Stomach (tissue), 8 donors: ENCODE measurements at regions not wholly inside any gene's neighbourhood (a gene's known extent, or its start where the extent isn't known, plus 50 kb on each side); places are given as distances from the start of the nearest gene placed in this dataset.
"Not testable (repeated sequence)": the region's sequence is repeated elsewhere in the genome, so short reads cannot be mapped to it uniquely, and the experiment has no call there.

Experiments
- DNase-seq, 2 donors: peaks; one replicate each; pipeline versions ENCODE4 v3.0.0 to v3.0.0-alpha.2; 2013 to 2019
- H3K27ac ChIP-seq, 5 donors: fragments of 200-600 bp in 4 of 5; sonication (generic) in 4 of 5; one replicate each; pipeline ENCODE4 v1.5.1; 2013 to 2019; ENCODE audit warnings: mild to moderate bottlenecking in 1 of 5, moderate library complexity in 1 of 5
- H3K27me3 ChIP-seq, 3 donors: fragments of 200-600 bp; sonication (generic); one replicate each; pipeline ENCODE4 v1.5.1; 2017 to 2019; ENCODE audit warnings: mixed run types in 1 of 3
- H3K36me3 ChIP-seq, 4 donors: fragments of 200-600 bp; sonication (generic); 1 replicate in 3 of 4; 2 replicates in 1 of 4; pipeline ENCODE4 v1.5.1; 2016 to 2019
- H3K4me1 ChIP-seq, 4 donors: fragments of 200-600 bp; sonication (generic); one replicate each; pipeline ENCODE4 v1.5.1; 2016 to 2019
- H3K4me3 ChIP-seq, 4 donors: fragments of 200-600 bp; sonication (generic) in 3 of 4; one replicate each; pipeline ENCODE4 v1.5.1; 2016 to 2019; ENCODE audit warnings: mild to moderate bottlenecking in 1 of 4
- H3K9me3 ChIP-seq, 4 donors: fragments of 200-600 bp; sonication (generic); one replicate each; pipeline ENCODE4 v1.5.1; 2016 to 2019
- EP300 ChIP-seq: sonication (generic); formaldehyde crosslinking; IDR thresholded peaks from one replicate; pipeline ENCODE4 v1.6.1; 2017; ENCODE audit warnings: antibody characterized with exemption
- POLR2A ChIP-seq, 4 donors: fragments of 450-650 bp; IDR thresholded peaks; one replicate each; pipeline ENCODE4 v1.6.1; 2016; ENCODE audit warnings: antibody characterized with exemption in 4 of 4, control low read depth in 2 of 4, mild to moderate bottlenecking in 1 of 4, moderate library complexity in 1 of 4
- POLR2AphosphoS5 ChIP-seq, 3 donors: sonication (generic); formaldehyde crosslinking; IDR thresholded peaks; one replicate each; pipeline ENCODE4 v1.6.1; 2016; ENCODE audit warnings: antibody characterized with exemption in 3 of 3
- WGBS, 5 donors: extraction: QIAGEN DNeasy Blood & Tissue Kit in 3 of 5; methylation state at CpG; one replicate each; pipeline versions ENCODE4 v1.1.5 to v1.1.7; 2013 to 2018; 5-methylcytosine and 5-hydroxymethylcytosine counted together
- intact Hi-C: fragments of 100-400 bp; cut with DNase I; formaldehyde crosslinking; loops from one replicate; pipeline ENCODE4 v1.15.1; 2023; ENCODE audit warnings: low total_unique reads
- TF ChIP-seq, protein P1 (sequence below), 7 experiments: fragments of 450-650 bp in 4 of 7; fragments of 200-600 bp in 3 of 7; sonication (generic) in 3 of 7; IDR thresholded peaks; one replicate each; pipeline ENCODE4 v1.5.1; 2016 to 2019; ENCODE audit warnings: antibody characterized with exemption in 7 of 7, control low read depth in 2 of 7, mild to moderate bottlenecking in 1 of 7
- donor health status: healthy with polysubstance abuse.
- donor health status: Bipolar disorder and iron deficiency.
- donor health status: healthy.

DNA sequence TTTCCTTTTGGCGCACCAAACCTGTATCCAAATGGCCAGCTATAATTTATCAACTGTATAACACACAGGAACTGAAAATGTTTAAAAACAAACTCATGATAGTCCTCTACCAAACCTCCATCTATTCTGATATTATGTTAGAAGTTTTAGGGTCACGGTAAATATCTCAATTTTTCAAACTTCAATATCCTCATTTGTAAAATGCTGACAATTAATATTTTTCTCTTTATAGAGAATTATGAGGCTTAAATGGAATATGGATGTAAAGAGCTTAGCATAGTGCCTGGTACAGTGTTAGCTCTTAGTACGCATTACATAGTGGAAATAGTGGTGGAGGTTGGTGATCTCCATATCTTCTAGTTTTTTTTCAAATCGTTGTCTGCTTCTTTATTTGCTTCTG, 917.6 kb downstream of the TLE4 start:
- Histone ChIP-seq H3K9me3 (no peaks in the 10 kb centered on the region), H3K36me3 (no peaks in the 10 kb centered on the region), H3K4me1 (no peaks in the 10 kb centered on the region), H3K4me3 (no peak overlapping the region), H3K27me3 (no peaks in the 10 kb centered on the region), H3K27ac (no peak overlapping the region)
- 85 to 92% (median 88%) methylated on average over 4 of the region's 4 CpGs for WGBS, 5 donors
- TF ChIP-seq, protein P1, sequence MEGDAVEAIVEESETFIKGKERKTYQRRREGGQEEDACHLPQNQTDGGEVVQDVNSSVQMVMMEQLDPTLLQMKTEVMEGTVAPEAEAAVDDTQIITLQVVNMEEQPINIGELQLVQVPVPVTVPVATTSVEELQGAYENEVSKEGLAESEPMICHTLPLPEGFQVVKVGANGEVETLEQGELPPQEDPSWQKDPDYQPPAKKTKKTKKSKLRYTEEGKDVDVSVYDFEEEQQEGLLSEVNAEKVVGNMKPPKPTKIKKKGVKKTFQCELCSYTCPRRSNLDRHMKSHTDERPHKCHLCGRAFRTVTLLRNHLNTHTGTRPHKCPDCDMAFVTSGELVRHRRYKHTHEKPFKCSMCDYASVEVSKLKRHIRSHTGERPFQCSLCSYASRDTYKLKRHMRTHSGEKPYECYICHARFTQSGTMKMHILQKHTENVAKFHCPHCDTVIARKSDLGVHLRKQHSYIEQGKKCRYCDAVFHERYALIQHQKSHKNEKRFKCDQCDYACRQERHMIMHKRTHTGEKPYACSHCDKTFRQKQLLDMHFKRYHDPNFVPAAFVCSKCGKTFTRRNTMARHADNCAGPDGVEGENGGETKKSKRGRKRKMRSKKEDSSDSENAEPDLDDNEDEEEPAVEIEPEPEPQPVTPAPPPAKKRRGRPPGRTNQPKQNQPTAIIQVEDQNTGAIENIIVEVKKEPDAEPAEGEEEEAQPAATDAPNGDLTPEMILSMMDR (IDR thresholded peaks at IDR 0.05) = no peak
- no peak for TF ChIP-seq POLR2A (IDR thresholded peaks at IDR 0.05)
- TF ChIP-seq EP300 = no peak
- TF ChIP-seq POLR2AphosphoS5 (IDR thresholded peaks at IDR 0.05) = no peak
- intact Hi-C loops = no loop called here
- DNase-seq = no peak

DNA sequence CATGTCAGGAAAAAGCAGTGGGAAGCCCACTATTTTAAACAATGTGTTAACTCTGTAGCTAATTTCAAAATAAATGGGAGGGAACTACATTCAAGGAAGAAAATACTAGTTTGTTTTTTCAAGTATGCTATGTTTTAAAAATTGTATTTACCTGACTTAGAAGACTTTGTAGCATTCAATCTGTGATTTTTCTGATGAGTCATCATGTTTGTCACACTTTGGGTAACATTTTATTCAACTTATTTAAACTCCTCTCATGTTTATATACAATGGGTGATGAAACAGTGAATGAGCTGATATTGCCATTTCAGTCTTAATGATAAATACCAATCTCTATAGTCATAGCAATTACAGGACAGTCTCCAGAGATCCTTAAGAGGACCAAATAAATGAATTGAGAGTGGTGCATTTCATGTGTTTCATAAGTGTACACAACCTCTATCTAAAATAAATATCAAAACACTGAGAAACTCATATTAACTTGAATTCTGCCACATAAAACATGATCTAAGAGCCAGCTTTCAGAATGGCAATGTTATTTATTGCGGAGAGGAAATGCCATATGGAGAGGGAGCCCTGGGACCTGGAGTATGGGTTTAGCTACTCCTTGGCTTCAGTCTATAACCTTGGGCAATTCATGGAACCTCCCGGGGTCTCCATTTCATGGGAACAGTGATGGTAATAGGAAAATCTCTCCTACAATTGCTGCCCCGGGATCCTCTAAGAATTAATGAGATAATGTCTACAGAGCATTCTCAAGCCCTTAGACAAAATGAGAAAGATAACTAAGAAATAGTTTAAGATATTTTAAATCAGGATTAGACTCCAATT, 913.9 kb downstream of the TLE4 start:
- no peaks in the 10 kb centered on the region for H3K36me3 ChIP-seq
- no peak for DNase-seq
- no peaks in the 10 kb centered on the region for H3K4me1 ChIP-seq
- WGBS, 5 donors = 83 to 95% (median 92%) methylated on average over 3 of the region's 3 CpGs
- TF ChIP-seq, protein P1 (IDR thresholded peaks at IDR 0.05) = no peak
- intact Hi-C loops = no loop called here
- no peak overlapping the region for H3K27ac ChIP-seq
- H3K9me3 ChIP-seq = peaks cover 0 to 26% (median 18%) of the 10 kb centered on the region in 4 donors
- H3K27me3 ChIP-seq = no peaks in the 10 kb centered on the region
- H3K4me3 ChIP-seq = no peak overlapping the region

DNA sequence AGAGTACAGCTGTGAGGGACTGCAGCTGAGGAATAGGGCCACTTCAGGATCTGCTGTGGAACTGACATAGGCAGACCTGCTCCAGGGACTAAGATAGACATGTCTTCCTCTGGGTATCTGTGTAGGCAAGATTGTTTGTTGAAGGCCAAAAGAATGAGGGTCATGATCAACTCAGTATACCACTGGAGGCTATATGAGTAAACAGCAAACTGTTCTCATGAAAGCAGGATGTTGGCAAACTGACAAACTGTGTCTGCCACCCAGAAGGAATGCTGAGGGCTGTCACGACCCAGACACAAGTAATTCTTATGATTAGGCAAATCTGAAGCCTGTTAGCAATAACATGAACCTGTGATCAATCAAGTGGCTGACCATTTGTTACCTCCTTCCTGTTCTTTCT, 910.5 kb downstream of the TLE4 start:
- DNase-seq, H3K36me3 ChIP-seq, H3K27ac ChIP-seq, H3K27me3 ChIP-seq, H3K4me3 ChIP-seq, intact Hi-C loops, H3K4me1 ChIP-seq: not testable (repeated sequence)
- 17 to 33% (median 27%) methylated on average over 1 of the region's 1 CpG for WGBS, 5 donors
- H3K9me3 ChIP-seq = peaks cover 0 to 26% (median 20%) of the 10 kb centered on the region in 4 donors

DNA sequence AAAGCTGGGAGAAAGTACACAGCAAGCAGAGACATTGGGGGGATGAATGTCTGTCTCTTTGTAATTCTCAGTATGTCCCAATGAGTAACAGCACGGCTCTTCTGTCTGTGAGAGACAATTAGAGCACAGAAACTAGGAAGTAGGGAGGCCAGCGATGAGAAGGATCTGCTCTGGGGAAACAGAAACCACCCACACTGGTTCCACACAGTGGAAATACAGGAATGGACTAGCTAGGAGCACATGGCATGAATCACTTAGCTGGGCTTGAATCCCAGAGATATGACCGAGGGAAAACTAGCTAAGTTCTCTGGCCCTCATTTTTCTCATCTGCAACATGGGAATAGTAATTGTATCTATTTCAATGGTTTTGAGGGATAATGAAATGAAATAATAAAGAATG, 895.9 kb downstream of the TLE4 start:
- Histone ChIP-seq H3K9me3 (peaks cover 0 to 3% (median 0%) of the 10 kb centered on the region in 4 donors), H3K4me3 (no peak overlapping the region), H3K4me1 (no peaks in the 10 kb centered on the region), H3K27me3 (no peaks in the 10 kb centered on the region), H3K36me3 (no peaks in the 10 kb centered on the region), H3K27ac (no peak overlapping the region)
- 34 to 59% (median 40%) methylated on average over 3 of the region's 3 CpGs for WGBS, 5 donors
- no peak for DNase-seq
- intact Hi-C loops = no loop called here
- TF ChIP-seq POLR2A (IDR thresholded peaks at IDR 0.05) = no peak
- TF ChIP-seq, protein P1 (IDR thresholded peaks at IDR 0.05) = no peak
- no peak for TF ChIP-seq POLR2AphosphoS5 (IDR thresholded peaks at IDR 0.05)
- TF ChIP-seq EP300 = no peak

DNA sequence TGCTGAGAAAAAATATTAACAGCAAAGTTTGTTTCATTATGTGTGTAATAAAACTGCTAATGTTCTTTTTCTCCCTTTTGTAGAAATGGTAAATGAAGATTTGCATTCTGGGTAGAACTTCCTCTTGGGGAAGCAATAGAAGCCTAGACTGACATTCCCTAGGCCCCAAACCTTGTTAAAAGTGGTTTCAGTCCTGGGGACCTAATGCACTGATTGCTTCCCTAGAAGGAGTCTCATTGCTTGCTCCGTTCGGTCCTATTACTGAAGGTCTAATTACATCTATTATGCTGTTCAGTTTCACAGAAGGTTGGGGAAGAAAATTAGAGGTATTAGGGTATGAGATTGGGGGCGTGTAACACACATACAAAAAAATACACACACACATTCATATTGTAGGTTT, 893.8 kb downstream of the TLE4 start:
- no peak for DNase-seq
- Histone ChIP-seq H3K27ac (no peak overlapping the region), H3K4me1 (no peaks in the 10 kb centered on the region), H3K9me3 (peaks cover 0 to 4% (median 0%) of the 10 kb centered on the region in 4 donors), H3K27me3 (no peaks in the 10 kb centered on the region), H3K36me3 (no peaks in the 10 kb centered on the region), H3K4me3 (no peak overlapping the region)
- intact Hi-C loops = no loop called here
- TF ChIP-seq EP300 (no peak), POLR2A (IDR thresholded peaks at IDR 0.05) (no peak), POLR2AphosphoS5 (IDR thresholded peaks at IDR 0.05) (no peak)
- TF ChIP-seq, protein P1 (IDR thresholded peaks at IDR 0.05) = no peak
- WGBS, 5 donors = 82 to 95% (median 90%) methylated on average over 3 of the region's 3 CpGs
